Fibroblast of peridontal ligament (primary cell): ENCODE measurements at regions not wholly inside any gene's neighbourhood (a gene's known extent, or its start where the extent isn't known, plus 50 kb on each side); places are given as distances from the start of the nearest gene placed in this dataset.

Source experiments
- DNase-seq: peaks from one replicate; pipeline ENCODE4 v3.0.0-alpha.2; 2010; ENCODE audit errors: extremely low read depth

DNA sequence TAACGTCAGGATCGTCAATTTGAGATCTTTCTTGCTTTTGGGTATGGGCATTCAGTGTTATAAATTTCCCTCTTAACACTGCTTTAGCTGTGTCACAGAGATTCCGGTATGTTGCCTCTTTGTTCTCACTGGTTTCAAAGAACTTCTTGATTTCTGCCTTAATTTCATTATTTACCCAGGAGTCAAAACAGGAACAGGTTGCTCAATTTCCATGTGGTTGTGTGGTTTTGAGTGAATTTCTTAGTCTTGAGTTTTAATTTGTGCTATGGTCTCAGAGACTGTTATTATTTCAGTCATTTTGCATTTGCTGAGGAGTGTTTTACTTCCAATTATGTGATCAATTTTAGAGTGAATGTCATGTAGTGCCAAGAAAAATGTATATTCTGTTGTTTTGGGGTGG is 153.1 kb downstream of the PCDH17 start:
- DNase-seq, result no peak

- no peak for DNase-seq
These were observed 155.7 kb downstream of the PCDH17 start for GRCh38 chr13:57787058-57787791.

DNA sequence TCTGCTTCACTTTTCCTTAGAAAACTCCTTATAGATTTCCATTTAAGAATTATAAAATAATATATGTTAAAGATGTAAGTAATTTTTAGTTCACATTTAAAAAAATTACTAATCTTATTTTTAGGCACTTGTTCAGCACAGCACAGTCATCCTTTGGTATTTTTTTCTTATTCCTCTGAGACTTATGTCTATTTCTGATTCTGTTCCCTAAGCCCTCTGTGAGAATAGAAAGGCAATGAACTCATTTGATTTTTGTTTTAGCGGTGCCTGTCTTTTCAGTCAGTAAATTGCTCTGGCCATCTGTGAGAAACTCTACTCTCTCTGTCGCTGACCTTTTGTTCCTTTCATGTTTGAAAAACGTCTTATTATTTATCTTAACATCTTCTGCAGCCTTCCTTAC is 168.1 kb downstream of the PCDH17 start:
- DNase-seq, result no peak

GRCh38 chr13:57813651-57814050 is 182.1 kb downstream of the PCDH17 start:
- DNase-seq, result no peak

DNA sequence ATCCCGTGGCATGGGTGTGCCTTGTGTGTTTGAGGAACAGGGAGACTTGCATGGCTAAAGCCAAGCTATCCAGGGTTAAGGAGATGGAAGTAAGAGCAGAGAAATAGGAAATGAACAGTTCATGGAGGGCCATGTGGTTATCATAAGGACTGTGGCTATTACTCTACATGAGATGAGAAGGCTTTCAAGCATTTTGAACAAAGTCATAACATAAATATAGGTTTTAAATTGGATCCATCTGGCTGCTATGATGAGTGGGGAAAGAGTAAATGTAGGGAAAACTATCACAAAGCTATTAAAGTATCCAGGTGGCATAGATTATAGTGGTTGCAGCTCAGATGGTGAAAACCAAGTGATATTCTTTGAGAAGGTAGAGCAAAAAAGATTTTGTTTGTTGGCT is 184.1 kb downstream of the PCDH17 start:
- no peak for DNase-seq

- no peak for DNase-seq
These were observed 189.4 kb downstream of the PCDH17 start for GRCh38 chr13:57820924-57821323.

GRCh38 chr13:57823704-57824103 is 192.2 kb downstream of the PCDH17 start:
- DNase-seq, result no peak

DNA sequence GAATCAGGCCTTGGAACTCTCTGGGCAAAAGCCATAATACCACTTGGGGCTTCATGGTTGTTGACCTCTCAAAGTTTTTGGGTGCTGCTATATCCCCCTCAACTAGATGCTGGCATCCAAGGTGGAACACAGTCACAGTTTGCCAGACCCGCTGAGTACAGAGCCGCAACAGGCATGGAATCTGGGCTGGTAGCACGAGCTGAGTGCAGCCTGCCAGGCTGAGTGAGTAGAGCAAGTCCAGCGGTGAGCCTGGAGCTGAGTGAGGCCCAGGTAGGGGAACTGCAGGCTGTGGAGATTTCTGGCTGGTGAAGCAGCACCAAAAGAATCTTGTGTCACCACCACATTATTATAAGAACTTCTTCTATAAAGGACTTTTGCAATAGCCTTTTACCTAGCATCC is 192.6 kb downstream of the PCDH17 start:
- DNase-seq, result no peak

GRCh38 chr13:57825066-57825465 is 193.5 kb downstream of the PCDH17 start:
- no peak for DNase-seq

DNA sequence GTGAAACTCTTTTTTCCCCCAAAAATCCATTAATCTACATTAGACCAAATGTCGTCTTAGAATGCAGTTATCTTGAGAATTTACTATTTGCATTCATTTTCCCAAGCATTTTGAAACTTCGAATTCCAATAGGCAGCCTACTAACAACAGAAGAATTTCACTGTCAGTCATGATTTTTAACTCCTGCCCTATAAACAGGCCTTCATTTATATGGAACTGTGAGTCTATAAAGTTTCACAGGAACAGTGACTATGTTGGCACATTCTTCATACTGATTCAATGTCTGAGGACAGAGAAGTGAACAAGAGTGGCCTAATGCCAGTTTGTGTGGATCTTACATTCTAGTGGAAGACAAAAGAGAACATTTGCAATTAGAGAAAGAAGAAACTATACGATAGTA is 198.0 kb downstream of the PCDH17 start:
- no peak for DNase-seq

- DNase-seq, result no peak
These were observed 200.6 kb downstream of the PCDH17 start for GRCh38 chr13:57832187-57832586.

DNA sequence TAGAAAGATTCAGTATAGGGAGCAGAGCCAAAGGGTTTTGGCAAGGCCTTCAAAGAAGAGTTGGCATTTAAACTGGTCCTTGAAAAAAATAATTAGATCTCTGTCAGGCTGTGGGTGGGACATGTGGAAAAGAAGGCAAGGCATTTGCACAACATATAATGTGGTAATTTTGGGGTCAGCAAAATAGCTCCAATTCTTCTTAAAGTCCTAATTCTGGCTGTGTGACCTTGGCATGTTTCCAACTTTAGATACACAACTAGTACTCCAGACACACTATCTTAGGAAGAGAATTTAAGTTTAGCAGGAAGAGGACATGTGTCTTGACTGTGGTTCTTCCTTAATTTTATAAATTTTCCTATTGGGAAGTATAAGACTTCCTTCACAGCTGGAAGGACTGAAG is 206.3 kb downstream of the PCDH17 start:
- DNase-seq, result no peak

- DNase-seq, result no peak
These were observed 212.0 kb downstream of the PCDH17 start for GRCh38 chr13:57843521-57843920.

- no peak for DNase-seq
These were observed 215.1 kb downstream of the PCDH17 start for GRCh38 chr13:57846600-57847173.

- DNase-seq, result no peak
These were observed 226.4 kb downstream of the PCDH17 start for GRCh38 chr13:57857945-57858344.

DNA sequence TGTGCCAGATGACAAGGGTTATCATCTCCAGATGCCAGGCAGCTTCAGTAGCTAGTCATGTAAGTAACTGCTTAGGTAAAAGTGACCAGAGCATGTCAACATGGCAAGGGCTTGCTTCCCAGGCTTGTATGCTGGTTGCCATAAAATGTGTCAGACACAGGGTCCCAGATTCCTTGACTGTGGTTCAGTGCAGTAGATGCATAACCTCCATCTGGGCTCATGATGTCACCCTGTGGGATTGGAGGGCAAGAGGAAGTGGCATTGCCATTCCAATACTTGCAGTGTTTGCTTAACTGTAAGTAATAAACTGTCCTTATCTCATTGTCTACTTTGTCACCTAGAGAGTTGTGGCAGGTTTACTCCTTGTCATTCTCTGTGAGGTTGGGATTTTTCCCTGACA is 226.8 kb downstream of the PCDH17 start:
- no peak for DNase-seq

- DNase-seq, result no peak
These were observed 231.3 kb downstream of the PCDH17 start for GRCh38 chr13:57862879-57863278.

- no peak for DNase-seq
These were observed 234.2 kb downstream of the PCDH17 start for GRCh38 chr13:57865600-57866294.

DNA sequence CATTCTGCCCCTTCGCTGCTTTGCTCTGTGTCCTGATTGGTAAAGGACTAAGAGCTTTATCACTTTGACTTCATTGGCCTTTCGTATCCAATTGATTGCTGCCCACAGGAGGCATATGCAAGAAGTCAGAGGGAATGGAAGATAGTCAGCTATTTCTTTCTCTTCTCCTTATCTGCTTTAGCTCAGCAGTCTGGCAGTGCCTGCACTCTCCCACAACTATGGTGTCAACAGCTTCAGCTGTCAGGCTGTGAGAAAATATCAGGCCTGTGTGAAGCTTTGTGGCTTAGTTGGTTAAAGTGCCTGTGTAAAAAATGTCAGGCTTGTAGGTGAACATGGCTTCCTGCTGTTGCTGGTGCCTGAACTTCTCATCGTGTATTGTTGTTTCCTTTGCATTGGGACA is 243.0 kb downstream of the PCDH17 start:
- no peak for DNase-seq

DNA sequence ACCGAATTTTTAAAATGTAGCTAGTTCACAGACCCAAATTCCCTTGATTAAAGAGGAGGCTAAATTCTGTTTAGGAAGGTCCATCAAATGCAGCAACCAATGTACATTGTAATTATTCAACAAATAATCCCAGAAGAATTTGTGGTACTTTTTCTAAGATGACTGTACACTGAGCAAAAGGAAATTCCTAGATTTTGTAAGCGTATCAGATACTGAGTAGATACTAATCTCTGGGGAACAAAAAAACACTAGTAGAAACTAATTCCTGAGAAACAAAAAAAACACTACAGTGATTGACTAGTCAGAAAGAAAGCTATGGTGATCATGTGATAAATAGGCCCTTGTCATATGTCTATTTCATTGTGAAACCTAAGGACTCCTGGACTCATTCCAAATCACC is 246.1 kb downstream of the PCDH17 start:
- no peak for DNase-seq

DNA sequence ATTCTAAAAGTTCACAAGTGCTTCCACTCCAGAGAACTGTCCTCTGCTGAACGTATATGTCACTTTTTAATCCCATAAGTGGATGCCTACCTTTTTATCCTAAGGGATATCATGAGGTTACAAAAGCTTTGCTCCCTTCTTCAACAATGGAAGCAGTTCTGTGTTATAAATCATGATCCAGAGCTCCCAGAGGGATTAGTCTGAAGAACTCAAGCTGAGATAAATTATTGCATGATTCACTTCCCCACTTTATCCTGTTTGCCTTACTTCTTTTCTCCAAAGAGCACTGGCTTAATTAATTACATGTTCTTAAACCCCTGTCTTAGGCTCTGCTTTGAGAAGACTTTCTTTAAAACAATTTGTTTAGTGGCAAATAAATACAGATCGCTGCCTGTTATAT is 246.7 kb downstream of the PCDH17 start:
- no peak for DNase-seq

- DNase-seq, result no peak
These were observed 265.7 kb downstream of the PCDH17 start for GRCh38 chr13:57897225-57897624.

DNA sequence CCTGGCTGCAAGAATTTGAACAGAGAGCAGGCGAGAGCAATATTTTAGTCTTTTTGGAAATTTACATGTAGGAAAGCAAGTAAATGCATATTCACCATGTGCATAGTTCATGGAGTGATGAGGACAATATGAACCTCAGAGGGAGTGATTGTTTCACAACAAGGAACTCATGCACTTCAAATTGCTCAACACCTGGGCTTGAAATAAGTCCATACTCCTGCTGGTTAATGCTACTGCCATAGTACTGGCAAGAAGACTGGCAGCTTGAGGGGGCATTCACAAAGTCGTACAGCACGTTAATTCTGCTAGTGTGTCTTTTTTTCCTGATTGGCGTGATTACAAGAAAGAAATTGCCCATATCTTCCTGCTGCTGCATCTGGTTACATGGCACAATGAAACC is 267.6 kb downstream of the PCDH17 start:
- DNase-seq, result no peak
